Fibroblast of lung (primary cell): ENCODE measurements at regions not wholly inside any gene's neighbourhood (a gene's known extent, or its start where the extent isn't known, plus 50 kb on each side); places are given as distances from the start of the nearest gene placed in this dataset.
"Not testable (repeated sequence)": the region's sequence is repeated elsewhere in the genome, so short reads cannot be mapped to it uniquely, and the experiment has no call there.

Source experiments
- EZH2 ChIP-seq: IDR thresholded peaks from 2 replicates; pipeline ENCODE4 v1.5.1; 2012; ENCODE audit warnings: low read length, control low read depth, mild to moderate bottlenecking; ENCODE audit errors: missing control alignments
- TF ChIP-seq, protein P1 (sequence below), 2 donors: IDR thresholded peaks in 1 of 2; conservative IDR thresholded peaks in 1 of 2; 1 replicate in 1 of 2; 2 replicates in 1 of 2; pipeline ENCODE4 v1.5.1; 2011 to 2012; ENCODE audit warnings: low read length in 2 of 2, control low read depth in 1 of 2, inconsistent platforms in 1 of 2, low read depth in 1 of 2, mild to moderate bottlenecking in 1 of 2

DNA sequence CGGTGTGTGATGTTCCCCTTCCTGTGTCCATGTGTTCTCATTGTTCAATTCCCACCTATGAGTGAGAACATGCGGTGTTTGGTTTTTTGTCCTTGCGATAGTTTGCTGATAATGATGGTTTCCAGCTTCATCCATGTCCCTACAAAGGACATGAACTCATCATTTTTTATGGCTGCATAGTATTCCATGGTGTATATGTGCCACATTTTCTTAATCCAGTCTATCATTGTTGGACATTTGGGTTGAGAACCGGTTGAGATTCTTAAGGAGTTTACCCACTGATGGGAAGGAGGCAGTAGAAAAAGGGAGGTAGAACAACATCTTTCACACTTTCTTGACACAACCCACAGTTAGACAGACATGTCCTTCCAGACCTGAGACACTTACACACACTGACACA, 67.0 kb downstream of the FOXD2 start:
- TF ChIP-seq, protein P1, sequence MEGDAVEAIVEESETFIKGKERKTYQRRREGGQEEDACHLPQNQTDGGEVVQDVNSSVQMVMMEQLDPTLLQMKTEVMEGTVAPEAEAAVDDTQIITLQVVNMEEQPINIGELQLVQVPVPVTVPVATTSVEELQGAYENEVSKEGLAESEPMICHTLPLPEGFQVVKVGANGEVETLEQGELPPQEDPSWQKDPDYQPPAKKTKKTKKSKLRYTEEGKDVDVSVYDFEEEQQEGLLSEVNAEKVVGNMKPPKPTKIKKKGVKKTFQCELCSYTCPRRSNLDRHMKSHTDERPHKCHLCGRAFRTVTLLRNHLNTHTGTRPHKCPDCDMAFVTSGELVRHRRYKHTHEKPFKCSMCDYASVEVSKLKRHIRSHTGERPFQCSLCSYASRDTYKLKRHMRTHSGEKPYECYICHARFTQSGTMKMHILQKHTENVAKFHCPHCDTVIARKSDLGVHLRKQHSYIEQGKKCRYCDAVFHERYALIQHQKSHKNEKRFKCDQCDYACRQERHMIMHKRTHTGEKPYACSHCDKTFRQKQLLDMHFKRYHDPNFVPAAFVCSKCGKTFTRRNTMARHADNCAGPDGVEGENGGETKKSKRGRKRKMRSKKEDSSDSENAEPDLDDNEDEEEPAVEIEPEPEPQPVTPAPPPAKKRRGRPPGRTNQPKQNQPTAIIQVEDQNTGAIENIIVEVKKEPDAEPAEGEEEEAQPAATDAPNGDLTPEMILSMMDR (conservative IDR thresholded peaks at IDR 0.05 in 1 of 2, IDR thresholded peaks at IDR 0.05 in 1 of 2; ENCODE audit: low read depth in 1 of 2, low read length in 2 of 2): not testable (repeated sequence)
- not testable (repeated sequence) for TF ChIP-seq EZH2
